ENCODE measurements at regions not wholly inside any gene's neighbourhood (a gene's known extent, or its start where the extent isn't known, plus 50 kb on each side); places are given as distances from the start of the nearest gene placed in this dataset.
"Not testable (repeated sequence)": the region's sequence is repeated elsewhere in the genome, so short reads cannot be mapped to it uniquely, and the experiment has no call there.

- DNase-seq, result no peak
Measured at GRCh38 chr2:137892739-137893138, 71.5 kb upstream of the HNMT start.

DNA sequence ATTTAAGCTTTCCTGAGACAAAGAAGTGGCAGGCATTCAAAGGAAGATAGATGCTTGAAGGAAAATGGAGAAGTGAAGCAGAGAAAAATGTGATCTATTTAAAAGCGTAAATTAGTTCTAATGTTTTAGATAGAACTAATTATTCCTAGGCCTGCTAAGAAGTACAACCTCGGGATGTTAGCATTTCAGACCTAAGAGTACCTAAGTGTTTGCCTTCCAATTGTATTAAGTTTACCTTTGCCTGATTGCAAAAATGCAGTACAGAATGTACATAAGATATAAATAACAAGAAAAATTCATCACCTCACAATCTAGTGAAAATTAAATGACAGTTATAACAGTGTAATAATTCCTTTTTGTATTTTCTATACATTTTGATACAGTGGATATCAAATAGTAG is 71.1 kb upstream of the HNMT start:
- DNase-seq, result no peak

DNA sequence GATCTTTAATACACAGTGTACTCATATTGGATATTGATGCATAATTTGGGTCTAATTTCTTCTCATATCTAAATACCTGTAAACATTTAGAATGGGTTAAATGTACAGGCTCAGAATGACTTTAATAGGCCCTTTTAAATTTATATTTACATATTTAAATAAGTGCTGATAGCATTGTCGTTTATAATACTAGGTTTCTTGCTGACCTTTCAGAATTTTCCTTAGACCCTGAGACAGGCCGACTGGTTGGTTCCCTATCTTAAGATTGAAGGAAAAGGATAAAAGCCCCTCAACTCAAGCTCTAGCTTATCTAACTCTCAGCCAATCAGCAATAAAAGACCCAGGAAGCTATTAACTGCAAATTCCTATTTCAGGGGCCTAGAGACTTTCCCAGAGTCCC is 67.8 kb upstream of the HNMT start:
- DNase-seq, result no peak

DNA sequence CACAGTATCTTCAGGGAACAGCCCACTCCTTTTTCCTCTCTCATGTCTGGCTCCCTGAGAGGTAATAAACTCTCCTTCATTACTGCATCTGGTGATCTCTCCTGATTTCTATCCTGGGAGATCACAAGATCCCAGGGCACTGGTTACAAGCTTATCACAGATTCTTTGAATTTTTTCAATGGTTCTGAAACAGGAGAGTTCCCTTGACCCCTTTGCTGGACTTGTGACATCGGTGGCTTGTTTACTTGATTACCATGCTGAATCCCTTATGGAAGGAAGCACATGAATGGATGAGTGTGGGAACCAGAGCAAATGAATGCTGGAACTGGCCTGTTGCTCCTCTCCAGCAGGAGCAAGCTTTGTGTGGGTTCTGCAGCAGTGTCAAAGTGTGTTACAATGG is 67.2 kb upstream of the HNMT start:
- DNase-seq, result no peak

- no peak for DNase-seq
Measured at GRCh38 chr2:137900421-137901141, 63.7 kb upstream of the HNMT start.

GRCh38 chr2:137910641-137911040 is 53.6 kb upstream of the HNMT start:
- no peak for DNase-seq

DNA sequence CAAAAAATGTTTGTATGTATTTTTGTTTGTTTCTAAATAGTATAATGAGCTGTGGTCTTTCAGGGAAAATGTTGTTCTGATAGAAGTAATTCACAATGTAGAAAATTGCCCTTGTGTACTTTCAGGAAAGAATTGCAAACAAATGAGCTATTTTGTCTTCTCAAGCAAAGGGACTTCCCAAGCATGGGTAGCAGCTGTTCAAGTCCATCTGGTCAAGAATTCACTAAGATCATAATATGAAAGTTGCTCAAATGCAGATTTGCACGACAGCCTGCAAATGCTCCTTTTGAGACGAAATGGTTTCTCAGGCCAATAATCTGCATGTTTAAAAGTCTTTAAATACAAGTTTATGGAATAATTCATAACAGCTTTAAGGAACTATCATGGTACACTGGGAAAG is 51.9 kb upstream of the HNMT start:
- DNase-seq, result no peak

DNA sequence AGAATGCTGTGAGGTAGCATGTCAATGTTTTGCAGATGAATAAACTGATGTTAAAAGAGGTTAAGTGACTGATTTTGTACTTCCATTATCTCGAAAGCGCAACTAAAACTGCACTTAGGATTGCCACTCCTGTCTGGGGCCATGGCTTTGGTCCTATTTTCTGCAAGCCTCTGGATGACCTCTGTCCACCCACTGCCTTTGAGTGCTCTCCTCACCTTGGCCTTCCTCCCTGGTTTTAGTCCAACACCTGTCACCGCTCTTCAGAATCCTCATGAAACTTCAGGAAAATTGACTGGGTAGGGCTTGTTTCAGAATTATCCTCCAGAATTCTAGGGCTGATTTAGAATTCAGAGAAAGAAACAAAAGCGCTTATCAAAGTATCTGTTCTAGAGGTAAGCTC is 51.1 kb upstream of the HNMT start:
- no peak for DNase-seq

- DNase-seq, result not testable (repeated sequence)
Measured at GRCh38 chr2:137913648-137914047, 50.6 kb upstream of the HNMT start.

All from CD4-positive, alpha-beta T cell treated with Interleukin-15 for 1 hour (primary cell).